Esophagus squamous epithelium (tissue), 5 donors: ENCODE measurements at regions not wholly inside any gene's neighbourhood (a gene's known extent, or its start where the extent isn't known, plus 50 kb on each side); places are given as distances from the start of the nearest gene placed in this dataset.
A peak's percentile ranks its signal among the peaks of the same experiment; 100 is the strongest.

Experiments
- DNase-seq: peaks from one replicate; lab custom pipeline; 2025; lab: John Stamatoyannopoulos, UW
- H3K27ac ChIP-seq, 4 donors: fragments of 200-600 bp; sonication (generic); one replicate each; pipeline ENCODE4 v1.5.1; 2016 to 2019; ENCODE audit warnings: mild to moderate bottlenecking in 1 of 4
- H3K27me3 ChIP-seq, 4 donors: fragments of 200-600 bp; sonication (generic); 1 replicate in 3 of 4; 2 replicates in 1 of 4; pipeline versions ENCODE4 v1.5.1 to v1.6.0; 2017 to 2021; ENCODE audit warnings: antibody characterized with exemption in 1 of 4
- H3K36me3 ChIP-seq, 3 donors: fragments of 200-600 bp; sonication (generic); one replicate each; pipeline ENCODE4 v1.5.1; 2016 to 2019
- H3K4me1 ChIP-seq, 3 donors: fragments of 200-600 bp; sonication (generic); one replicate each; pipeline ENCODE4 v1.5.1; 2017 to 2019
- H3K4me3 ChIP-seq, 4 donors: fragments of 200-600 bp; sonication (generic); 1 replicate in 3 of 4; 2 replicates in 1 of 4; pipeline ENCODE4 v1.5.1; 2016 to 2019; ENCODE audit warnings: mild to moderate bottlenecking in 2 of 4, moderate library complexity in 1 of 4
- H3K9me3 ChIP-seq, 3 donors: fragments of 200-600 bp; sonication (generic); one replicate each; pipeline ENCODE4 v1.5.1; 2016 to 2019
- CTCF ChIP-seq, 6 experiments: fragments of 450-650 bp in 4 of 6; fragments of 200-600 bp in 2 of 6; sonication (generic) in 2 of 6; IDR thresholded peaks; one replicate each; pipeline ENCODE4 v1.5.1; 2016 to 2019; ENCODE audit warnings: antibody characterized with exemption in 6 of 6, mild to moderate bottlenecking in 4 of 6, moderate library complexity in 4 of 6
- POLR2A ChIP-seq, 4 donors: fragments of 450-650 bp; IDR thresholded peaks; one replicate each; pipeline ENCODE4 v1.6.1; 2017; ENCODE audit warnings: antibody characterized with exemption in 4 of 4, mild to moderate bottlenecking in 4 of 4, moderate library complexity in 3 of 4
- WGBS, 2 donors: methylation state at CpG; one replicate each; pipeline ENCODE4 v1.1.5; 2018; 5-methylcytosine and 5-hydroxymethylcytosine counted together
- intact Hi-C: fragments of 100-400 bp; cut with DNase I; formaldehyde crosslinking; loops from one replicate; pipeline ENCODE4 v1.15.0; 2022
- donor health status: DM: yes; HTN: yes; CAD: no.

GRCh38 chr5:2142456-2142954 is 259.8 kb upstream of the IRX4 start:
- H3K36me3 ChIP-seq: no peaks in the 10 kb centered on the region
- WGBS, 2 donors: 44 to 51% methylated on average over 6 to 12 of the region's 13 CpGs
- peaks cover 0 to 15% (median 0%) of the 10 kb centered on the region in 3 donors for H3K9me3 ChIP-seq
- intact Hi-C loops: no loop called here
- no peak overlapping the region for H3K27ac ChIP-seq
- peaks cover 0 to 9% (median 0%) of the 10 kb centered on the region in 3 donors for H3K4me1 ChIP-seq
- peak overlapping the region in 1 of 4 donors; percentile 26 for H3K4me3 ChIP-seq
- peaks cover 0 to 47% (median 0%) of the 10 kb centered on the region in 4 donors for H3K27me3 ChIP-seq
- TF ChIP-seq CTCF (IDR thresholded peaks at IDR 0.05): no peak
- TF ChIP-seq POLR2A (IDR thresholded peaks at IDR 0.05): no peak
- DNase-seq: no peak

GRCh38 chr5:2141254-2142000 is 258.7 kb upstream of the IRX4 start:
- TF ChIP-seq POLR2A (IDR thresholded peaks at IDR 0.05): no peak
- TF ChIP-seq CTCF (IDR thresholded peaks at IDR 0.05): no peak
- no peak for DNase-seq

GRCh38 chr5:2140501-2141175 is 257.9 kb upstream of the IRX4 start:
- no peak overlapping the region for H3K27ac ChIP-seq
- intact Hi-C loops: no loop called here
- DNase-seq: no peak

More at GRCh38 chr5:2141254-2142000, 258.7 kb upstream of the IRX4 start:
- Histone ChIP-seq H3K27ac (no peak overlapping the region), H3K4me1 (peaks cover 0 to 9% (median 0%) of the 10 kb centered on the region in 3 donors), H3K36me3 (no peaks in the 10 kb centered on the region), H3K4me3 (no peak overlapping the region), H3K9me3 (peaks cover 0 to 15% (median 0%) of the 10 kb centered on the region in 3 donors), H3K27me3 (peaks cover 0 to 47% (median 0%) of the 10 kb centered on the region in 4 donors)
- intact Hi-C loops: no loop called here
- WGBS, 2 donors: 73 to 85% methylated on average over 14 to 19 of the region's 26 CpGs

GRCh38 chr5:2139478-2139877 is 256.8 kb upstream of the IRX4 start:
- intact Hi-C loops: no loop called here
- H3K27me3 ChIP-seq: peaks cover 0 to 46% (median 0%) of the 10 kb centered on the region in 4 donors
- H3K4me1 ChIP-seq: peaks cover 0 to 9% (median 0%) of the 10 kb centered on the region in 3 donors
- 68 to 79% methylated on average over 2 to 3 of the region's 5 CpGs for WGBS, 2 donors
- TF ChIP-seq CTCF (IDR thresholded peaks at IDR 0.05): no peak
- no peak for TF ChIP-seq POLR2A (IDR thresholded peaks at IDR 0.05)
- no peaks in the 10 kb centered on the region for H3K36me3 ChIP-seq
- no peak overlapping the region for H3K27ac ChIP-seq
- no peak for DNase-seq
- H3K4me3 ChIP-seq: no peak overlapping the region
- H3K9me3 ChIP-seq: peaks cover 0 to 8% (median 0%) of the 10 kb centered on the region in 3 donors

More at GRCh38 chr5:2140501-2141175, 257.9 kb upstream of the IRX4 start:
- Histone ChIP-seq H3K36me3 (no peaks in the 10 kb centered on the region), H3K4me1 (peaks cover 0 to 9% (median 0%) of the 10 kb centered on the region in 3 donors), H3K4me3 (no peak overlapping the region), H3K9me3 (peaks cover 0 to 15% (median 0%) of the 10 kb centered on the region in 3 donors), H3K27me3 (peaks cover 0 to 47% (median 0%) of the 10 kb centered on the region in 4 donors)
- 77 to 79% methylated on average over 22 to 25 of the region's 25 CpGs for WGBS, 2 donors
- TF ChIP-seq POLR2A (IDR thresholded peaks at IDR 0.05) (no peak), CTCF (IDR thresholded peaks at IDR 0.05) (no peak)
